A172 (cell line): ENCODE measurements at regions not wholly inside any gene's neighbourhood (a gene's known extent, or its start where the extent isn't known, plus 50 kb on each side); places are given as distances from the start of the nearest gene placed in this dataset.

Experiments used
- DNase-seq: peaks from one replicate; pipeline ENCODE4 v3.0.0-alpha.2; 2015; ENCODE audit warnings: low spot score

DNA sequence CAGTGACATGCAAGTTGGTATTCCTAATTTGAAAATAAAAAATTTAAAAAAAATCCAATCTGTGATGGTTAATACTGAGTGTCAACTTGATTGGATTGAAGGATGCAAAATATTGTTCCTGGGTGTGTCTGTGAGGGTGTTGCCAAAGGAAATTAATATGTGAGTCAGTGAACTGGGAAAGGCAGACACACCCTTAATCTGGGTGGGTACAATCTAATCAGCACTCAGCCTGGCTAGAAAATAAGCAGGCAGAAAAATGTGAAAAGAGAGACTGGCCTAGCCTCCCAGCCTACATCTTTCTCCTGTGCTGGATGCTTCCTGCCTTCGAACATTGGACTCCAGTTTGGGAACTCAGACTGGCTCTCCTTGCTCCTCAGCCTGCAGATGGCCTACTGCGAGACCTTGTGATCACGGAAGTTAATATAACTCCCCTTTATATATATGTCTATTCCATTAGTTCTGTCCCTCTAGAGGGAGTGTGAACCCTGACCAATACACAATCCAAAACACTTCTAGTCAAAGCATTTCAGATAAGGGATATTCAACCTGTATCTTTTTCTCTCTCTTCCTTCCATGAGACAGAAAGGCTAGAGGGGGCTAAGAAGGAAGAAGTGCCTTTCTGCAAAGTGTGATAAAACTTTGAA, 712.9 kb upstream of the ADGRL3 start:
- peak; percentile 31 for DNase-seq

DNA sequence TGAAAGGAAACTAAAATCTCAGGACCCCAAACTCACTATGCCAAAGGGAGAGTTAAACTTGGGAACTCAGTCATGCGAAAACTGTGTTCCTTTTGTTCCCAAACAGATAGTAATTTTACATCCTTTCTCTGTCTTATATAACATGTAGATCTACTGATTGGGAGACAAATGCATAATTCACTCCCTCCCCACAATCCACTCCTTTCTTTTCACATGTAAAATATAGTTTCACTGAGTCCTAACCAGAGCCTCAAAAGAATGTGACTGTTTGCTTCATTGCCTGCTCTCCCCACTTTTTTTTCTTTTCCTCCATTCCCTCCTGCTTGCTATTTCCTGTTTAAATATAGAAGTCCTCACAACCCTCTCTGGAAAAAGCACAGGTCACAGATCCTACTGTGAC, 699.3 kb upstream of the ADGRL3 start:
- no peak for DNase-seq

DNA sequence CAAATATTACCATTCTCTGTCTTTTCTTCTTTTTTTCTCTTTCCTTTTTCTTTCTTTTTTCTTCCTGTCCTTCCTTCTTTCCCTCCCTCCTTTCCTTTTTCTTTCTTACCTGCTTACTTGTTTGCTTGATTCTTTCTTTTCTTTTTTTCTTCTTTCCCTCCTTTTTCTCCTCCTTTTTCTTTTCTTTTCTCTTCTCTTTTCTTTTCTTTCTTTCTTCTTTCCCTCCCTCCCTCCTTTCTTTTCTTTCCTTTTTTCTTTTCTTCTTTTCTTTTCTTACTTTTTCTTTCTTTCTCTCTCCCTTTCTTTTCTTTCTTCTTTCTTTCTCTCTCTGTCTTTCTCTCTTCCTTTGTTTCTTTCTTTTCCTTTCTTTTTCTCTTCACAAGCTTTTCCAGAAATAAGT, 697.4 kb upstream of the ADGRL3 start:
- DNase-seq = no peak

DNA sequence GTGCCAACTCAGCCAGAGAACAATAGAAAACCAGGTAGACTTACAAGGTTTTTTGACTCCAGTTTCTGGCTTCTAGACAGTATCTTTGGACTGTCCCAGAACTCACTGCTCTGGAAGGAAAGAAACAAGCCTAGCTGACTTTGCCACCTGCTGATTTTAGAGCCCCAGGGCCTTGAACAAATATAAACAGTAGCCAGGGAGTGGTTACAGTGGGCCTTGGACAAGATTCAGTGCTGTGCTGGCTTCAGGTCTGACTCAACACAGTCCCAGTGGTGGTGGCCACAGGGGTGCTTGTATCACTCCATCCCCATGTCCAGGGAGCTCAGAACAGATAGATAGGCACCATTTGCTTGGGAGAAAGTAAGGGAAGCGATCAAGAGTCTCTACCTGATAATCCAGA, 694.1 kb upstream of the ADGRL3 start:
- DNase-seq = no peak

DNA sequence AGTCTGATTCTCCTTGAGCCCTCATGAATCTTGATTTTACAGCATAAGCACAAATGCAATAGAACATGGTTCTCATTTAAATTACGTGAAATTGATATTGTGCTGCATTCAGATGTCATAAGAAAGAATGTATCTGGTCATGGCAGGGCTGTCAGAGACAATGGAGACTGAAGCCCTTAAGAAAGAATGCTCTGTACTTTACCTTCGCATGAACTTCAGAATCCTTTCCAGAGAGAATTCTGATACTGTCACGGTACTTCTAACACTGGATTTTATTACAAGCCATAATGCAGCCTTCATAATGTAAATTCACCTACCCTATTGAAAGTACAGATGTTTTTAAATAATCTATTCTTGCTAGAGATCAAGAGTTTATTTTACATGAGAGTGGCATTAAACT, 677.9 kb upstream of the ADGRL3 start:
- DNase-seq = no peak

DNA sequence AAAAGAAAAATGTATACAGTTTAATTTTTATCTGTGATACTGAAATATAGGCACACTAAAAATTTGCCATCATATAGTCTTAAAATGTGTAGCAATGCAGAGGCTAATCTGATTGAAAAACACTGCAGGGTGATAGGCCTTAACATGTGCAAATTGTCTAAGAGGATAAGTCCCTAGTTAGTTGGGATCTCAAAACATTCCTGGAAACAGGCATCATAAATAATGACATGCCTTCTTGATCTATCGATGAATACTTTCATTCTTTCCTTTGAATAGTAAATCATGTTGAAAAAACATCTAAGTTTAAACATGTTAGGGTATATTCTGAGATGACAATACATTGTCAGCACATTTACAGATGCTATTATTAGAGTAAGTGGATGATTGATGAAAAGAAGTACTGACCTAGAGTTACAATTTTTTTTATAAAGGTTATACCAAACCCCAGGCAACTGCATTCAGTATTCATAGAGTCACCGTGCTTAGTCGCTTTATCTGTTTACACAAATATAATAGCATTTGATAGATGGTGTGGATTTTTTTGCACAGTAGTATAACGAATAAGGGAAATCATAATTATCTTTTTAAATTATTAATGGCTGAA, 668.2 kb upstream of the ADGRL3 start:
- DNase-seq = no peak

DNA sequence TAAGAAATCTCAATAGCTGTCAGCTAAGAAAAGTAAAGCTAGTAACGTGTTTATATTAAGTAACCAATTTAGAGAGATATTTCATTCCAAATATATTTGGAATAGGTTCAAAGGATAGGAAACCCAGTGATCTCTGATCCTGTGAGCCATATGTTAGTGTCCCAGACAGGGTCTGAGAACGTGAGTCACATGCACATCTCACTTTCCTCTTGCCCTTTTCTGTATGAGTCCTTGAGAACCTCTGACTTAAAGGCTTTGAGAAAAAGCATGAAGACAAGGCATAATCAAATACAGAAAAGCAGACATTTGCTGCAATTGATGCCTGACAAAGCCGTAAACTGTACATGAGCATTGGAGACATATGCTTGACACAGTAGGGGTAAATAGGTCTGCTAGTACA, 655.1 kb upstream of the ADGRL3 start:
- DNase-seq = no peak

DNA sequence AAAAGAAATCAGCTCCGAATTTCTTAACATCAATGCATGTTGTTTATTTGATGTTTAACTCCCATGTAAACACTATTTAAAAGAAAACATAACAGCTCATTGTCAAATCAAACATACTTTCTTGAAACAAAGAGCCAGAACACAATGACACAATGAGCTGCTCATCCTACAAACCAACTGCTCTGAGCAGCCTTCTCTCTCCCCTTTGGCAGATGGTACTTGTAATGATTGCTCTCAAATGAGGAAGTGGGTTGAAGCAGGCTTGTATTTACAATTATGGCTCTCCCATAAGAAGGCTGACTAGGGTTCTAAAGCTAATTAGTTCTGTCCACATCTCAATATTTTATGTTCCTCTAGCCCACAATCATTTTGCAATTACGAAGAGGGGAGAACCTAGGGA, 637.8 kb upstream of the ADGRL3 start:
- no peak for DNase-seq

DNA sequence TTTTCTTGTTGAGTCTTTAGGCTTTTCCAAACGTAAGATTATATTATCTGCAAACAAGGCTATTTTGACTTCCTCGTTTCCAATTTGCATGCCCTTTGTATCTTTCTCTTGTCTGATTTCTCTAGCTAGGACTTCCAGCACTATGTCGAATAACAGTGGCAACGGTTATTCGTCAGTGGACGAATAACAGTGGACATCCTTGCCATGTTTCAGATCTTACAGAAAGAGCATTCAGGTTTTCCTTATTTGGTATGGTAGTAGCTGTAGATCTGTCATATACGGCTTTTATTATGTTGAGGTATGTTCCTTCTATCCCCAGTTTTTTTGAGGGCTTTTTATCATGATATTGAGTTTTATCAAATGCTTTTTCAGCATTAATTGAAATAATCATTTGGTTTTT, 634.6 kb upstream of the ADGRL3 start:
- DNase-seq = no peak

DNA sequence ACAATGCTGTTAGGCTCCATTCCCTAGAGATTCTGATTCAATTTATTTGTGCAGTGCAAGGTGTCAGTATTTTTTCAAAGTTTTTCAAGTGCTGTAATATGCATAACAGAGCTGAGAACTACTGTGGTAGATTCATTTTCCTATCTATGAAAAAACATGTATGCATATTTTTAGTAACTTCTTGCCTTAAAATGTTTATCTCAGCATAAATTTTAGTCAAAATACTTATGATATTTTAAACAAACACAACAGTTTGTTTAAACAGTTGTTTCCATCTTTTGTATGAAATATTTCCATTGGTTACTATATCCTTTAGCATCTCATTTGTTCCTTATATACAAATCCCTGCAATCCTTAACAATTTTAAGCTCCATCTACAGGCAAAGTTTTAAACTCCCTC, 624.8 kb upstream of the ADGRL3 start:
- no peak for DNase-seq

DNA sequence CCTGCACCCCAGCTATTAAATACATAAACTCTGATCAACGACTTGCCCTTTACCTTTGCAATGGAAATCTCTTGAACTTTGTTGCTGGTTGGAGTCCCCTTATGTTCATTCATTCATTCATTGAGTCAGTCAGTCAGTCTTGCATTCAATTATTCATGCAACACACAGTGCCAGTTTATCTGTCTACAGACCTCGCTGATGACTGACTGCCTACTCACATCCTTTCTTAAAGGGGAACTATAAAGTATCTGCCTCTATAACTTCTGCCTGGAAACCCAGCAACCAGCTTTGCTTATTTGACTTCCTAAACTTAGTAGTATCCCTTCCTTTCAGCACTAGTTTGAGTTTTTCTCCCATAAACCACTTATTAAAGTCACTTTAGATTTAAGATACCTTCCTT, 620.8 kb upstream of the ADGRL3 start:
- no peak for DNase-seq

DNA sequence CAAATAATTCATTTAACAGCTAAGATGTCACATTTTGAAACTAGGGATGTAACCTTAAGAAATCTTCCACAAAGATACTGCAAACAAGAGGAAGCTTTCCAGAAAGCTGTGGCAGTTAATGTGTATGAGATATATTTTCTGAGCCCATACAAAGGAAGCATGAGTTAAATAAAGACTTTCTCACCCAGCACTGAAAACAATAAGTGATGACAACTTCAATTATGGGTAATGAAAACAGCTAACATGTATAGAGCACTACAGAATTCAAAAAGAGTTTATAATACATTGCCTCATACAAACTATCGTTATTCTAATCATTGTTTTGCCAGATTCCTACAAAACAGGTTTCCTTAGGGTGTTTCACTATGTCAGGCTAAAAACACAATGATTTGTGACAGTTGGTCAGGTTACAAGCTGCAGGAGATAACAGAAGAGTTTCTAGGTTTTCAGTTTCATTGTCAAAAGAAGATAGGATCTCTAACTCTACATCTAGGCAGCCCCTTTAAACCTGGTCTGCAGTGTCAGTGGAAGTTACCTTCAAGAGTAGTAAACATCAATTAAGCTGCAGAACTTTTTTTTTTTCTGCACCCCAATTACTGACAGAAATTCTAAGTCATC, 618.1 kb upstream of the ADGRL3 start:
- DNase-seq = no peak

DNA sequence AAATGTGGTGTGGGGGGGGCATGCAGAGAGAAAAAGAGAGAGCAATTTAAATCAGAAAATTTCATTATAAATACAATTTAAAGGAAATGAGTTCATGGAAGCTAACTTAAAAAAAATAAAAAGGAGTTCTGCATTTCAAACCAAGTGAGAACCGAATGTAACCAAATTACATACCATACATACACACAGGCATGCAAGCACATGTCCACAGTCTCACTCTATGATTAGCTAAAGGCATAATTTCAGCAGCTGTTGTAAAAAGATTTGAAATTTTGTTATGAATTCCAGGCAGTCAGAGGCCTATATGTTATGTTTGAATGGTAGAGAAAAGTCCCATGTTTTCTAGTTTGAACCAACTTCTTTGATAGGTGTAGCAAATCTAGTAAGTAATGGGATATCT, 611.6 kb upstream of the ADGRL3 start:
- DNase-seq = no peak

DNA sequence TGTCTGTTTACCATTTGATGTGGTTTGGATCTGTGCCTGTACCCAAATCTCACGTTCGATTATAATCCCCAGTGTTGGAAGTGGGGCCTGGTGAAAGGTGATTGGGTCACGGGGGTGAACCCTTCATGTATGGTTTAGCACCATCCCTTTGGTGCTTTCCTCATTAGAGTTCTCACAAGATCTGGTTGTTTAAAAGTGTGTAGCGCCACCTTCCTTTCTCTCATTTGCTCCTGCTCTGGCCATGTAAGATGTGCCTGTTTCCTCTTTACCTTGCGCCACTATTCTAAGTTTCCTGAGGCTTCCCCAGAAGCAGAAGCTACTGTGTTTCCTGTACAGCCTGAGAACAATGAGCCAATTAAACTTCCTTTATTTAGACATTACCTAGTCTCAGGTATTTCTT, 610.7 kb upstream of the ADGRL3 start:
- DNase-seq = no peak

DNA sequence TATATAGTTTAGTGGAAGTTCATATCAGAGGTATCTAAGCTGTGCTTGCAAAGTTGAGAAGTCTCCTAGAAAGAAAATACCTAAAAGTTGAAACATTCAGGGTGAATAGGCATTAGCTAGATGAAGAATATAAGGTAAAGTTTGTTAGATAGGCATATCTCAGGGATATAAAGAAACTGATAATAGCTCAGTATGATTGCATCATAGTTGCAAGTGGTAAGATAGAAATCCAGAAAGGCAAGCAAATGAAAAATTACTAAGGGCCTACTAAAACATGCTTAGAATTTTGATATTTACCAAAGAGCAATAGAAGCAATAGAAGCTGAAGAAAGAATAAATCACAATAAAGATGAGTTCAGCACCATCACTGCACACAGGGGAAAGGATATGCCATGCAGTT, 610.0 kb upstream of the ADGRL3 start:
- no peak for DNase-seq

DNA sequence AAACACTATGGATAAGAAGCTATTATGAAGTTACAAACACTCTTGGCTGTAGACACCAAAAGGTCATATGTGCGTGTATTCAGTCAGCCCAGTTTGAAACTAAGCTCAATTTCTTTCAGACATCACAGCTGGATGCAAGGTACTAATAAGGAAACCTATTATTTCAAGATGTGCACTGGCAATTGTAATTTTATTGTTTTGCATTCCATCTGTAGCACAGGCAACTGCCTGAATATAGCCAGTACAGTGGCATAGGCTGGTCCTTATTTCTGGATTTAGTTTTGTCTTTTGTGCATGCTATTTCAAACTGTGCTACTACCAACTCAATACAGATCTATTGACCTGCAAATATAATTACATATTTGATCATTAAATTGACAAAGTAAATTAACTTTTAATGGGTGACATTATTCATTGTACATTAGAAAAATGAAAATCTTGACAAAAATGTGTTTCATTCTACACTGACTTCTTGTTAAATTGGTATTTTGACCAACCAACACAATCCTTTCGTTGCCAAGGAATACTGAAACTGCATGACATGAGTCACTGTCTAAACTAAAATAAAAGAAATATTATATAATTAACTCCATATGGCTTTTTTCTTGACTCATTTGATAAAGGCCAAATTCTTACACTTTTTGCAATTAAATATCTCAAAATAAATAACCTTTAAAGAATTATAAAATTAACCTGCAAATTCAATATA, 594.3 kb upstream of the ADGRL3 start:
- no peak for DNase-seq

DNA sequence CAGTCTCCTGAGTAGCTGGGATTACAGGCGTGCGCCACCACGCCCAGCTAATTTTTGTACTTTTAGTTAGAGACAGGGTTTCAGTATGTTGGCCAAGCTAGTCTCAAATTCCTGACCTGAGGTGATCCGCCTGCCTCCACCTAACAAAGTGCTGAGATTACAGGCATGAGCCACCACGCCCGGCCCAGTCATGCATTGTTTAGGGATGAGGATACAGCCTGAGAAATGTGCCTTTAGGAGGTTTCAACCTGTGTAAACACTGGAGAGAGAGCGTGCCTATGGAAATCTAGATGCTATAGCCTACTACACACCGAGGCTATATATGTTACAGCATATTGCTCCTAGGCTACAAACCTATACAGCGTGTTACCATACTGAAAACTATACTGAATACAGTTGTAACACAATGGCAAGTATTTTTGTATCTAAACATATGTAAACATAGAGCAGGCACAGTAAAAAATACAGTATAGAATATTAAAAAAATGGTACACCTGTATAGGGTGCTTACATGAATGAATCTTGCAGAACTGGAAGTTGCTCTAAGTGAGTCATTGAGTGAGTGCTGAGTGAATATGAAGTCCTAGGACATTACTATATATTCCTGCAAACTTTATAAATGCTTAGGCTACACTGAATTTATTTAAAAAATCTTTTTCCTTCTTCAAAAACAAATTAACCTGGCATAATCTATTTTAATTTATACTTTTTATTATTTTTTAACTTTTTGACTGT, 588.2 kb upstream of the ADGRL3 start:
- DNase-seq = peak; percentile 62

DNA sequence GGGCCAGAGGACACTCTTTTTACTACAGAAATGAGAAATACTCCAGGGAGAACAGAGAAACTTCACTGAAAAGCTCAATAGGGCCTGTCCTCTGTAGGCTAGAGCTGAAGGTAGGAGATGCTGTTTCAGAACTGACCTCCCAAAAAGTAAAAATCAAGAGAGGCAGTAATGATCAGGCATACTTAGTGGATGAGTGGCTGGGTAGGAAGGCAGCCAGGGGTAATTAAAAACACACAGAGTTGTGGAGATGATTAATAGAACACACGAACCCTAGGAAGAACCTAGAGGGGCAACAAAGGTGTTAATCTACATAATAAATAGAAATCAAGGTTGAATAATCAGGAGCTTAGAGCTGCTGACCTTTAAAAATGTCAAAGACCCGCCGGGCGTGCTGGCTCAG, 582.4 kb upstream of the ADGRL3 start:
- DNase-seq = no peak

DNA sequence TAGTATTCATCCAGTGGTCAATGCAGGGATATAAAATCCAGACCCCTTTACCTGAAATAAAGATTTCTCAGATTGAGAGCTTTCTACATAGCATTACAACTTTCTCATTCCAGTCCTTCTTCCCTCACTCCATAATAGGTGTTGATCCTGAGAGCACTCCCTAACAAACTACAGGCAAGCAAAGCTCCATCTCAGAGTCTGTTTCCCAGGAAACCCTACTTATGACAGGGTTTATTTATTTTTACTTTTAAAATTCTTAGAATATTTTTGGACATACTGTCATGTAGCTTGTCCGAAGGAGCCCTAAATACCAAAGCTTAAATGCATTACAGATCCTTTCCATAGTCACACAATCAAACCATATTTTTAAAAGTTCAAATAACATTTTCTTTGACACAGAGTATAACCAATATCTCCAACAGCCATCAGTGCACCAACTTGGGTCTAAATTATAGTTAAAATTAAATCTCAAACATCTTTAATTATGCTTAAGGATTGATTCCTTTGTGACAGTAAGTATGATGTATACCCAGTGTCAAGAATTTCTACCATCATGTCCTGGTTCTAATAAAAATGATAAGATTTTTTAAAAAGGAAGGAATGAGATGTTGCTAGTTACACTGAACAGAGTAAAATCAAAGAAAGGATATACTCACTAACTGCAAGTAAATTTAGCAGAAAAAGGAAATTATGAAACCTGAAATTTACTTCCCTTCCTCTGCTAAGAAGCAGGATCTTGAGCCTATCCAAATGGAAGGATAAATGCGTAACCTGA, 580.4 kb upstream of the ADGRL3 start:
- DNase-seq = peak; percentile 2

DNA sequence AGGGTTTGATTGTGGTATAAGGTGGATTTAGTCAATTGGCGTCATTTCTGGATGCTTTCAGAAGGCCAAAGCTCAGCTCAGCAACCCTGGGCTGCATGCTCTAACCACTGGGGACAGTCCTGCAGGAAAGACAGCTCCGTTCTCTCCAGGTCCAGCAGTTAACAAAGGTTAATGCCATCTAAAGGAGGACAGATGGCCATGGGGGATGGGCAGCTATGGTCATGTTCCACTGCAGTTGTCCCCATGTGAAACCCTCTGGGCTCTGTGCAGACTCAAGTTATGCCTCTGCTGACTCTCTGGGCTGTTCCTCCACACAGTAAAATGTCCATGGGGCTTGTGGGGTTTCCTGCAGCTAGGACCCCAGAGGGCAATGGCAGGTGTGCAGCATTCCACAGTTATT, 562.1 kb upstream of the ADGRL3 start:
- no peak for DNase-seq

DNA sequence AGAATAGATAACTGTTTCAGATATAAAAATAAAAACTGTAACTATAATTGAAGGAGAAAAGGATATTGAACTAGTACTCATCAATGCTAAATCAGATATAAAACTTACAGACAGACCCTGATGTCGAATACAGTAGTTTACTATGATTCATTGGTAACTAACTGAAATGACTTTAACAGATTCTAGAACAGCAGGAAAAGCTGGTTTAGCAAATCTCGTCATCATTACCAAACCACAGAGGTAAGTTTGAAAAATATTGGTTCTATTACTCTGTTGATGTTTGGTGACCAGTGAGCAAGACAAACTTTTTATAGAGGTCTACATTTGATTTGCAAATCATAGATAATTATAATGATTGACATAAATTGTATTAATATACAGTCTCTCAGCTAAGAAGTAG, 551.4 kb upstream of the ADGRL3 start:
- no peak for DNase-seq

DNA sequence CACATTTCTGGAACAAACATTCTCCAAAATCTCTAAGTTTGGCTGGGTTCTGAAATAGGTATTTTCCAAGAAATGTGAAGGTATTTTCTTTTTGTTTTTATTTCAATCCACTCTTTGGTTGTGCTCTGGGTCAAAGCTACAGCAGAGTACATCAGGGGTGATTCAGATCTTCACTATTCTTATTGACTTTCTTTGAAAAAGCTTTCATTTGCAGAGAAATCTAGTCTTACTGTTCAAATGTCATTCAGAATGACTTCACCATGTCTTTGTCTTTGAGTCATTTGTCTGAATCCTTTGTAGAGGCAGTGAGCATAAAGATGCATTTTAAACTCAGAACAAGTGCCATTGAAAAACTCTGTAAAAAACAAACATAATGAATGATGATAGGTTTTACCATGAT, 547.2 kb upstream of the ADGRL3 start:
- no peak for DNase-seq
